ENCODE measurements at regions not wholly inside any gene's neighbourhood (a gene's known extent, or its start where the extent isn't known, plus 50 kb on each side); places are given as distances from the start of the nearest gene placed in this dataset.

- DNase-seq: peak; percentile 42
These were observed 149.5 kb downstream of the C9orf152 start for GRCh38 chr9:110058304-110058953.

DNA sequence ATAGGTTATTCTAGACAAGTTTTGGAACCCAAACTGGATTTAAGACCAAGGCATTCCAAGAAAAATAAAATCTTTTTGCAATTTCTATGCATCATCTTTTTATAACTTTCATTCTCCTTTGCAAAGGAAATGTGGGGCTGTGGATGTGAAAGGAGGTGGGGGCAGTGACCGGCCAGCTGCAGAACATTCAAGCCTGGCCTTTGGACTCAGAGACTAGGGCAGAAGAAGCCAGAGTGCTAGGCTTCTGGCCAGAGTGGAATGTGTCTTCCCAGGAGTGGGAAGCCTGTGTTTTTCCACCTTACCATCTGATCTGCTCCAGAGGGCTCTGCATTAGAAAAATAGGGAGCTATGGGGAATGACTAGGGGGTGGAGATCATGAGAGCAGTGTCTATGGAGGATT is 148.5 kb downstream of the C9orf152 start:
- no peak for DNase-seq

GRCh38 chr9:110064803-110065202 is 143.2 kb downstream of the C9orf152 start:
- DNase-seq: no peak

DNA sequence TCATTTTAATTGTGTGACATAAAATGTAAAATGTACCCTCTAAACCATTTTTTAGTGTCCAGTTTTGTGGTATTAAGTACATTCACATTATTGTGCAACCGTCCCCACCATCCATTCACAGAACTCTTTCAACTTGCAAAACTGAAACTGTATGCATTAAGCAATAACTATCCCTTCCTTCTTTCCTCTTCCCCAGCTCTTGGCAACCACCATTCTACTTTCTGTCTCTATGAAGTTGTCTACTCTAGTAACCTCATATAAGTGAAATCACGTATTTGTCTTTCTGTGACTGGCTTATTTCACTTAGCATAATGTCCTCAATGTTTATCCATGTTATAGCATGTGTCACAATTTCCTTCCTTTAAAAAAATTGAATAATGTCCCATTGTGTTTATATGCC is 142.4 kb downstream of the C9orf152 start:
- no peak for DNase-seq

DNA sequence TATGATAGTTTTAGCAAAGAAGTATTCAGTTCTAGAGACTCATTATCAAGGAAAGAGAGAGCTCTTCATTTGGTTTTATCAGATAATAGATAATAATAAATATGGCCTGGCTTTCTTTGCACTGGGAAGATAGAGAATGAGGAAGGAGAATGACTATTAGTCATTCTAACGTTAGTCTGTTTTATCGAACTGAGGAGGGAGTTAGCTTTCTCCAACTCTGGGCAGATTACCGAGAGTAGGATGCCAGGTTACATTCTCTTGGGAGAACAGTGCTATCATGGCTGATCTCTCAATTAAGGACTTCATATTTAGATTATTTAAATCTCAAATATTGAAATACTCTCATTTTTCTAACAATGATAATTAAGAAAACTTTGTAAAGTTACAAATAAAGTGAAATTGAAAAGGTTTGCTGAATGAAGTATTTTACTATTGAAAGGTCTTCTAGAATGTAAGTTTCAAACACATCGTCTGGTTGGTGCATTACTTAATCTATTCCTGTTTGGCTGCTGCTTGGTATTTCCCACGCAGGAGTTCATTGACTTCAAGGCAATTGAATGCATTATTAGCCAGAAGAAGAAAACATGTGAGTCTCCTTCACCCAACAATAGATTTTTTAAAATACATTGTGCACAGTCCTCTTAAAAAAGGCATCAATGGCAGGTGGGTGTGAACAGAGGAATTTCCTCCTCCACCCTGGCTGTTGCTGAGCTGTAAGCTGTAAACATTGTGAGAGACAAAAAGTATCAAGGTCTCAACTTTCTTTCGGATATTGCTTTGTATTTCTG is 140.8 kb downstream of the C9orf152 start:
- no peak for DNase-seq

DNA sequence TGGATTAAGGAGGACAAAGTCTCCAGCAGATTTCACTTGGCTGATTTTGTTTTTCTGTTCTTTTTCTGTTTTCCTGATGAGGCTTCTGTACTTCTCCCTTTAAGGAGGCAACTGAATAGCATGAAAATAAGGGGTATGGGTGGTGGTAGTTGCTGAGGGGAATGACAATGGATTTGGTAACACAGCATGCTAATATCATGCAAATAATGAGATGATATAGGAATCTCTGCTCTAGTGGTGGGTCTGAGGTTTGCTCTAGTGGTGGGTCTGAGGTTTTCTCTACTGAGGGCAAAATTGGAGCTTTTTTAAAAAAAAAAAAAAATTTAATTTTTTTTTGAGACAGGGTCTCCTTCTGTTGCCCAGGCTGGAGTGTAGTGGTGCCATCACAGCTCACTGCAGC is 139.7 kb downstream of the C9orf152 start:
- no peak for DNase-seq

DNA sequence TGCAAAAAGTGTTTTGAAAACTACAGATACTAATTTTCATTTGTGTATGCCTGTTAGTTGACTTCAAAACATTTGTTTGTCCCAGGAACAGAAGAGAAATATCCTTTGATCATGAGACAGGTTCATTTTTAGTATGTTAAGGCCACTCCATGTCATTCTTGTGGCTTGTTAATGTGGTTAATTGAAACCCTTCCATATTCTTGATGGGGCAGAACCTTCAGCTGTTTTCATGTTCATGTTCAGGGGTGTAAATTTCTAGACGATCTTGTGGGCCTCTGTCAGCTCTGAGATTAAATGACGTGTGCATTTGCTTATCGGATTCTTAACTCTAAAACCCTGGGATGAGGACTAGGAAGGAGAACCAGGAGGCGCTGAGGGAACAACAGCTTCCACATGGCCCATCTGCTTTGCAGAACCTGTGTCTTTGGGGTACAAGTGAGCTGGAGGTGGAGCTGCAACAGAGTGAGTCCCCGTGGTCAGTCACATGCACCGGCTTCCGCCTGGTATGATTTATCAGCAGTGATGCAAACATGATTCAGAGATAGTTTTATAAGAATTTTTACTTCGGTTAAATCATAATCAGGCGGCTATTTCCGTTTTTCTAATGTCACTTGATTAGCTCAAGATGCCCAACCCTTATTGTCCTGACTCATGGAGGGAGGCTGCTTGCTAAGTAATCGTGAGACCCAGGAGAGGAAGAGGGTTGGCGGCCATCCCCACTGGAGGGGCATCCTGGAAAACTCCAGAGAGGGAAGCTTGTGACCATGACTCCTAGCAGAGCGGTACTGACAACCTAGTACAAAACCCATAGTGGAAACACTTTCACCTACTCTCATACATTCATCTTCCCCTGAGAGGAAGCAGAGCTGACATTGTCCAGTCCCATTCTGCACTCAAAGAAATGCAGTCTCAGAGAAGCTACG is 138.4 kb downstream of the C9orf152 start:
- DNase-seq: no peak

DNA sequence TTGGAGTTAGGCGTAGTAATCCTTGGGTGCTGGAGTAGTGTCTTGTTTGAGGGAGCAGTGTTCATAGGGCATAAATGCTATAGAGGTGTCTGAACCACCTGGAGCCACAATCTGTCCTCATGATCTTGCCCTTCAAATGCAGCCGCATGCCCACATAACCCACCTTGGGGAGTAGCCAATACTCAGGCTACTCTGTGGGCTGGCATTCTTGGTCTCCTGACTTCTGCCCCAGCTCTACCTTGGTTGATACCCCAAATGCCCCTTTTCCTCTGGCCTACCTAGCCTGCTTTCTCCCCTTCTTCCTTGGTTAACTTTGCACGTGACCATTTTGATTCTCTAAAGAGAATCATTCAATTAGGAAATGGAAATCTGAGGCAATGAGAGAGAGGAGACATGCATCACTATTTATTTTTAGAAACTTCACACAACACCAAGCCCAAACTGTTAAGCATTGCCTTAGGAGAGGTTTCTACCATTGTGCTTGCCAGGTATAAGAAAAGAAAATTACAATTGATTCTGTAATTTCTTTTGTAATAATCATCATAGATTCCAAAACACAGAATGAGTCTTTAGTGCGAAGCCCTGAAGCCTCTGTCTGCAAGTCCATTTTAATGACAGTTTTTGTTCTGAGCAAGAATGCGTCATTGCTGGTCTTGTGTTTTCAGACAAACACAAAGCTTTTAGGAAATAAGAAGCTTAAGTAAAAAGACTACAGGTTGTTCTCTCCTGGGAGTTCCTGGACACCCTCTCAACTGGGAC is 135.2 kb downstream of the C9orf152 start:
- DNase-seq: no peak

DNA sequence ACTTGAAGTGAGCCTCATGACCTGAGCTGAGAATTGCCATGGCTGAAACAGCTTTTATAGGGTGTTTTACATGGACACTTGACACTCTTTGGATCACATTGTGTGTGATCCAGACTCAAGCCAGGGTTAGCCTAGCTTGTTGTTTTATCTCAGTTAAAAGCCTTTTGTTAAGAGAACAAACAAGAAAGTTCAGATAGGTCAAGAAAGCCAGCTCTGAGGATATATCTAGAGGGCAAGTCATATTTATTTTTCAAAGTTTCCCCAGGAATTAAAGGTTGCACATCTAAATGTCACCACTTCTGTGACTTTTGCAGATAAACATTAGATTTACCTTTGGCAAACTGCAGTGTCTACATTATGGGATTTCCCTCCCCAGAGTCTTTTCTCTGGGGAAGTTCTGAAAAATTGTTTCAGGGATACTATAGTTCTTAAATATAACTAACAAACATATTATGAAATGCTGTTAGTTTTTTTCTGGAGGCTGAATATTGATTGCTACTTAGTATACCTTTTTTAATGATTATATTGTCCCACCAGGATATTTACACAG is 134.5 kb downstream of the C9orf152 start:
- DNase-seq: no peak

DNA sequence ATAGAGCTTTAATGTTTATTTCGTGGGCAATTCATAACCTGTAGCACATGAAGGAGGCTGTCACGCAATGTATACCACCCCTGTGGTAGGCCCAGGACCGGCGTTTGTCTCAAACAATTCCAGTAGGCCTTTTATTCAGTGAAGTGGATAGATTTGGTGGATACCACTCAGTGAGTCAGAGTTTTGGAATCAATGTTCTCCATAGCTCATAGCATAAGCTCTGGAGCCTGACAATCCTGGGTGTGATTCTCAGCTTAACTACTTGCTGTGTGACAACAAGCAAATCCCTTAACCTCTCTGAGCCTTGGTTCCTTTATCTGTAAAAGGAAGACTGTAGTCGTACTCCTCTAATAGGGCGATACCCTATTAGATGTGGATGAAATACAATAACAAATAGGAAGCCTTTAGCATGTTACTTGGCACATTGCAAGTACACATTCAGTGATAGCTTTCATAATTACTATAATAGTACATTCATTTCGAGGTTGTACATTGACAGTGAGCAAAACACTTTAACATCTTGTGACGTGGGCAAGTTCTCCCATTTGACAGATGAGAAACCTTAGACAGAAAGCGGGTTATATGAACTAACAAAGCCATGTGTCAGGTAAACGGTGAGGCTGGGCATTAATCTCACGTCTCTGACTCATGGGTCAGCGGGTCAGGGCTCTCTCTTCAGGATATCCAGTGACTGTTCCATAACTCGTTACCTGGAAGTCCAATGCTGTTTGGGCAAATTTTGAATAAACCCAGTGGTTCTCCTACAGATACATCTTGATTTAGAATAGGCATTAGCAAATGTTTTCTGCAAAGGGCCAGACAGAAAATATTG is 130.8 kb downstream of the C9orf152 start:
- DNase-seq: no peak

DNA sequence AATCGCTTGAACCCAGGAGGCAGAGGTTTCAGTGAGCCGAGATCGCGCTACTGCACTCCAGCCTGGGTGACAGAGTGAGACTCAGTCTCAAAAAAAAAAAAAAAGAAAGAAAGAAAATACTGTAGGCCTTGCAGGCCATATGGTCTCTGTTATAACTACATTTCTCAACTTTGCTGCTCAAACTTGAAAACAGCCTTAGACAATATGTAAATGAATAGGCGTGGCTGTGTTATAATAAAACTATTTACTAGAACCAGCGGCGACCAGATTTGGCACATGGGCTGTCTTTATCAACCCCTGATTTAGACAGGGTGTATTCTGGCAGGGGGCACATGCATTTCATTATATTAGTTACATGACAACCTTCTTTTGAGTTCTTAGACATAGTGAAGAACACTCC is 130.0 kb downstream of the C9orf152 start:
- no peak for DNase-seq

DNA sequence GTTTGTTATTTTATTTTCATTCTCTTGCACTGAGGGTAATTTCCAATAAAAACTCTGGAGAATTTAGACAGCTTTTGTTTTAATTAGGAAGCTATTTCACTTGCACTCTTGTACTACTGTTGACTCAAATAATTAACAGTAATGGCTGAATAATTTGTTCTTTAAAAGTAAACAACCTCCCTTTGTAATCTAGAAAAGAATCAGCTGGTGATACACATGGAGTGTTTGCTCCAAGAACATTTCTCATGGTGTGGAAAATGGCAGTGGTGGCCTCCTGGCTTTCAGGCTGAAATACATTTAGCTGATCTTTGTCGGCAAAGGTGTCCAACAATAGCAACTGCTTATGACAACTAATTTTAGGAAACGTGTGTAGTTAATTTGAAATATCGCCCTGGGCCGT is 129.4 kb downstream of the C9orf152 start:
- DNase-seq: peak; percentile 33

DNA sequence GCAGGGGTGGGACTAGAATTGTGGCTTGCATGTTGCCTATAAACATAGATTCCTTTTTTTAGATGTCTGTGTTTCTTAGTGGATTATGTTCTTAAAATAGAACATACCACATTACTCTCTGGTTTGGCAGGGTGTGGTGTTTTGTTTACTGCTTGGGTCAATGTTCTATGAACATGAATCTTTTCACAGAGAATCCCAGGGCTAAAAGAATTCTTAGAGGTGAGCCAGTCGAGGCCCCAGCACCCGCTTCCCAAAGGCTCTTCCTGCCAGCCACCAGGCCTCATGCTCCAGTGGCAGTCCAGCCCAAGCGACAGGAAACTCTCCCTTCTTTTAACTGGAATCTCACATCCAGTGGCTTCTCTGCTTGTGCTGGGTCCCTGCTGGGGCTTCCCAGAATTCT is 126.6 kb downstream of the C9orf152 start:
- DNase-seq: no peak

DNA sequence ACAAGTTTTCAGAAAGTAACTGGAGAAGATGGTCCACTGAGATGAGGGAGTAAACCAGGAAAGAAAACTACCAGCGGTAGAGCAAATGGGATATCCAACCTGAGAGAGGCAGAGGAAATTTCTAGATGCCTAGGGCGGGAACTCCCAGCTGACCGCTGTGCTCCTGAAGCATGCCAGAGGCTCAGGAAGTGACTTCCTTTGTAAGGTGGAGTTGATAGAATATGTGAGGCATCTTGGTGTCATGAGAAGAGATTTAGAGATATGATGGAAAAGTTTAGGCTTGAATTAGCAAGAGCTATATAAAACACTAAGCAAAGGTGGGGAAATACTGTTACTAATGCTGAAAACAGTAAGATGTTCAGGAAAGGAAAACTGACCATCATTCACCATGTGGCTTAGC is 124.1 kb downstream of the C9orf152 start:
- no peak for DNase-seq

- no peak for DNase-seq
These were observed 121.4 kb downstream of the C9orf152 start for GRCh38 chr9:110086537-110086936.

GRCh38 chr9:110087605-110088004 is 120.4 kb downstream of the C9orf152 start:
- DNase-seq: no peak

DNA sequence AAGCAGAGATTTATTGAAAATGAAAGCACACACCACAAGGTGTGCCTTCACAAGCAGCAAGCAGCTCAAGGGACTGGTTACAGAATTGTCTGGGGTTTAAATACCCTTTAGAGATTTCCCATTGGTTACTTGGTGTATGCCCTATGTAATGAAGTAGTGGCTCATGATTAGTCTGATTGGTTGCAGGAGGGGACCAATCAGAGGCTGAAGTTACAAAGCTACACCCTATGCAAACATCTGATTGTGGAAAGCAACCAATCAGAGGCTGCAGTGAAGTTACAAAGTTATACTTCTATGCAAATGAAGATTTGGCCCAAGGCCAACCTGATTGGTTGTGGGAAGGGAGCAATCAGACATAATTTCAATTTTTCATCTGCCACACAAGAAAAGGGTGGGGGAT is 119.9 kb downstream of the C9orf152 start:
- no peak for DNase-seq

GRCh38 chr9:110089681-110090370 is 118.1 kb downstream of the C9orf152 start:
- no peak for DNase-seq

DNA sequence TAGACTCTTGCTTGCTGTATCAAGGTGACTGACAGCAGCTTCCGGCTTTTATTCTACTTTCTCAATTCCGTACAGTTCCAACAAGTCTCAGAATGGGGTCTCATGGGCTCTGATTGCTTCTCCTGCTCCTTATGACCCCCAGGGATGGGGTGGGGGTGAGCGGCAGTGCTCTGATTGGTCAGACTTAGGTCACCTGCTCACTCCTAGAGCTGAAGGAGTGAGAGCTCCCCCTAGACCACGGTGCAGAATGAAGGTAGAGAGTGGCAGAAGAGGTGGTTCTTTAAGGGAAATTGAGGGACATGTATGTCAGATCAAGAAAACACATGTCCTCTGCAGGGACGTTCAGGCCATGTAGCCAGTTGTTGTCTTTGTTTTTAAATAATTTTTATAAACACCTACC is 115.2 kb downstream of the C9orf152 start:
- DNase-seq: no peak

GRCh38 chr9:110093417-110093816 is 114.5 kb downstream of the C9orf152 start:
- DNase-seq: no peak
